GM21529 (cell line): ENCODE measurements at regions not wholly inside any gene's neighbourhood (a gene's known extent, or its start where the extent isn't known, plus 50 kb on each side); places are given as distances from the start of the nearest gene placed in this dataset.
"Not testable (repeated sequence)": the region's sequence is repeated elsewhere in the genome, so short reads cannot be mapped to it uniquely, and the experiment has no call there.

Source experiments
- ATAC-seq: cut with Tn5 transposase; IDR thresholded peaks from one replicate; pipeline ENCODE4 v1.9.1; 2021; ENCODE audit not compliant: unreplicated experiment

DNA sequence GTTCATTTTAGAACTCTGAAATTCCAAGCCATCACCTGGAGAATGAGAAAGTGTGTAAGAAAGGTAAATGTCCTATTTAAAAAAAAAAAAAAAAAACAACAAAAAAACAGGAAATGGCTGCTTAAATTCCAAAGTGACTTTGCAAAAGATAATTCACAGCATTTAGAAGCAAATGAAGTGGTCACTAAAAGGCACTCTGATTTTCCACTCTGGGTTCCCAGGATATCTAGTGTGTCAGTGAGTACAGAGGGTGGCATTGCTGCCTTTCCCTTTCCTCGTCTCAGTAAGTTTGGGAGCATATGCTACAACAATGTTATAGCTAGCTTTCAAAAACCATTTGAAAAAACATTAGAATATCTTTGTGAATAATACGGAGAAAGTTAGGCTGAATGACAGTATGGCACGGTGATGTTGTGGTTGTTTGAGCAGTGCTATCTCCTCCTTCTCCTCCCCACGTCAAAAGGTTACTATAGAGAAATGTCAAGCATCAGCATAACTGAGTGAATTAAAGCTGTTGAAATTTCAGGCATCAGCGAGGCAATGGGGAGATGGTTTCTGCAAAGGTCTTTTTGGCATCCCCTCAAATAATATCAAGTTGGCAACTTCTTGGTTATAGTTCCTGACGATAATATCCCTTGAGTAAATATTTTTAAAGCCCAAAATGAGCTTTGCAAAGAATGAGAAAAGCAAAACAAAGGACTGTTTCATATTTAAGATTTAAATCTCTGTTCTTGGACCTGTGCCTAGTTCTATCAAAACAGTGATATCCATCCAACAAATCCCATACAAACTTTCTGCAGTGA lies 164.5 kb upstream of the E2F7 start:
- ATAC-seq: no peak

DNA sequence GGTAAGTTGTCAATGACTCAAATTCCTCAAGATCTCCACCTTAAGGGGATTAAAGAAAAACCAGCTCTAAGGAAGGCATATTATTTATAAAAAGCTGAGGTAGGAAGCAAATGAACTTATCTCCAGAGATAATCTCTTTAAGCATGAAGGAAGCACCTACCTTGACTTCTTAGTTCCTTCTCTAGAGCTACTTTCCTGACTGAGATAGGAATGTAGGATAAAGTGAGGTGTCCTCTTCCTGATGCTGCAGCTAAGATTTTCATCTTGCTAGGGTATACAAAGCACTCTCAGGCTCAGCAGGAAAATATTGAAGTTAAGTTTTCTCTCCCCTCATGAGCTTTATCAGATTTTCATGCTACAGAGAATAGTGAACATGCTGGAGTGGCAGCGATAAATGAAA lies 163.0 kb upstream of the E2F7 start:
- ATAC-seq: no peak

GRCh38 chr12:77226368-77226767 lies 161.0 kb upstream of the E2F7 start:
- no peak for ATAC-seq

DNA sequence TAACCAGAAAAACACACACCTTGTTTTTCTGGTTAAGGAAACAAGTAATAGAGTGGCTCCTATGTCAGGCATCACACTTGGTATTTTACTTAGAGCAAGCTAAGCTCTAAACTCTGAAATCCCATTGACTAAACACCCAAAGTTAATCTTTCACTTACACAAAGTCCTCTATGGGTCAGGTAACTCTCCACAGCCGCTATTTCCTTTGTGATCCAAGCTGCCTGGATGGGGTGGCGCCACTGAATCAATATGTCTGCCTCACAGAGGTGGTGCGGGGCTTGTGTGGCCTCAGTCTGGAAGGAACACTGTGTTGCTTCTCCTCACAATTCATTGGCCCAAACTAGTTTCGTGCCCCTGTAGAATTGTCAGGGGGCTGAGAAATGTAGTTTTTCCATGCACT lies 160.0 kb upstream of the E2F7 start:
- no peak for ATAC-seq

DNA sequence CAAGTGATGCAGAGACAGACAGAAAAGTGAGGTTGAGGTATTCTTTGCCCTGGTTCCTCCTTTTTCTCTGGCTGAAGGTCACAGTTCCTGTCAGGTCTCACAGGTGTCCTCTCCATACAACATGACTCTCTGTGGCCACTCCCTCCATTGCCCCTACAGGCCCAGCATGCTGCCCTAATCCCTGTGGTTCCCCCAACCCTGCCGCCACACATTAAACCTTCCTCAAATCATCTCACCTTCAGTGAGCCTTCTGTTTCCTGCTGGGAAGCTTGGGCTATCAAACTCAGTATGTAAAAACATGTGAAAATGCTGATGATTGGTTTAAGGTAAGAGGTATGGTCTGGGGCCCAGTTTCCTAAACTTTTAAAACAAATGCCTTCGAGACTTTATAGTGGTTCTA lies 159.0 kb upstream of the E2F7 start:
- ATAC-seq: no peak

DNA sequence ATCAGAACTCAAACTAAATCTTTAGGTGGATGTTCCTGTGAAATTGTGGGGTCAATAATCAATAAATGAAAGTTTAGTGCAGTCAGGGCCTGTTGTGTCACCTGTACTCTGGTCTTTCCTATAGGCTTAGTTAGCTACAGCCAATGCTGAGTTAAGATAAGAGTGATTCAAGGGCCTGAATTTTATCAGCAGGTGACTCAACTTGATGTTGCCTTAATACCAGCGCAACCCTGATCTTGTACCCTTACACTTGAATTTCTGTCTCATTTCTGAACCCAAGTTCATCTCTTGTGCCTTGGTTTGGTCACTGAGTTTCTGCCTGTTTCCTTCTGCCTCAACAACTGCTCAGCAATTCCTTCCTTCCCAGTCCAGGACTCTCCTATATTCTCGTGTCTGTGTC lies 157.0 kb upstream of the E2F7 start:
- no peak for ATAC-seq

- ATAC-seq: no peak
These were observed 155.2 kb upstream of the E2F7 start for GRCh38 chr12:77220586-77220985.

- ATAC-seq: peak; percentile 73
These were observed 152.9 kb upstream of the E2F7 start for GRCh38 chr12:77218278-77218677.

DNA sequence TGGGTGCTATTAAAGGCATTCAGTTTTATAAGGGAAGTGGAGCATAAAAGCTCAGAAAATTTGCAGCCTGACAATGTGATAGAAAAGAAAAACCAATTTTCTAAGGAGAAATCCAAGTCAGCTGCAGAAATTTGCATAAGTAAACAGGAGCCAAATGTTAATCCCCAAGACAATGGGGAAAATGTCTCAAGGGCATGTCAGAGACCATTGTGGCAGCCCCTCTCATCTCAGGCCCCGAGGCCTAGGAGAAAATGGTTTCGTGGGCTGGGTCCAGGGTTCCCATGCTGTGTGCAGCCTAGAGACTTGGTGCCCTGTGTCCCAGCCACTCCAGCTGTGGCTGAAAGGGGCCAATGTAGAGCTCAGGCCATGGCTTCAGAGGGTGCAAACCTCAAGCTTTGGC lies 150.8 kb upstream of the E2F7 start:
- not testable (repeated sequence) for ATAC-seq

- no peak for ATAC-seq
These were observed 148.8 kb upstream of the E2F7 start for GRCh38 chr12:77214136-77214535.

- ATAC-seq: no peak
These were observed 147.9 kb upstream of the E2F7 start for GRCh38 chr12:77213319-77213718.

GRCh38 chr12:77210724-77211123 lies 145.4 kb upstream of the E2F7 start:
- no peak for ATAC-seq

DNA sequence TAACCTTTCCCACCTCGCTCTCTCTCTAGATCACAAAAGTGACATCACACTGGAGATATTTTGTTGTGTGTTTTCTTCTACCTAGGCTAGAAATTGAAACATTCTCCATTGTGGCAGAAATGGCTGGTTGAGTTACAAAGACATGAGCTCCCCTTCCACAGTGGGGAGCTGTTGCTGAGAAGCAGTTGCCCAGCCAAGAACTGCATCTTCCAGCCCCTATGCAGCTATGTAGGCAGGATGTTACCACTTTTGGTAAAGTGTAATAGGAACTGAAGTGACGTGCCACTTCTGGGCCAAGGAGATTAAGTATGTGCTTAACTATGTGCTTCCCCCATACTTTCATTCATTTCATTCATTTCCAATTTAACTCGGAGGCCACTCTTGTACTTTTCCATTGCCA lies 138.7 kb upstream of the E2F7 start:
- no peak for ATAC-seq

DNA sequence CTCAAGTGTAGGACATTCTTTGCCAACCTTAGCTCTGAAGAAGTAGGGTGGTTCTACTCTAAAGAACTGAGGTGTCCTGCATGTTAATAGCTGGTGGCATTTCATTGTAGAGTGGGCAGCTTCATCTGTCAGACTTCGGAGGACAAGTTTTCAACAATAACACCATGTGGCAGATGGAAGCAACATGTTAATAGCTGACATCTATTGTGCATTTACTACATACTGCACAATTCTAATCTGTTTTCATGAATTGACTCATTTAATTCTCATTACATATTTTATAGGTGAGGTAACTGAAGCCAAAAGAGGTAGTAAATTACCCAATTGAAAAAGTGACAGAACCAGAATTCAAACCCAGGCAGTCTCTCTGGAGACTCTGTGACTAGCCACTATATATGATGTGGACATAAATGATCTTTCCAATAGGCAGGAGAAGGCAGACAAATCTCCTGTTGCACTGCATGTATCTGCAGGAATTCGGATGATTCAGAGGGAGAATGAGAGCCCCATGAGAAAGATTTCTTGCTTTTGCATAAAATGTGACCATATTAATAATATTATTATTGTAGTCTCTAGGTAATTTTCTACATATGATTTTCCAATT lies 137.2 kb upstream of the E2F7 start:
- ATAC-seq: no peak

DNA sequence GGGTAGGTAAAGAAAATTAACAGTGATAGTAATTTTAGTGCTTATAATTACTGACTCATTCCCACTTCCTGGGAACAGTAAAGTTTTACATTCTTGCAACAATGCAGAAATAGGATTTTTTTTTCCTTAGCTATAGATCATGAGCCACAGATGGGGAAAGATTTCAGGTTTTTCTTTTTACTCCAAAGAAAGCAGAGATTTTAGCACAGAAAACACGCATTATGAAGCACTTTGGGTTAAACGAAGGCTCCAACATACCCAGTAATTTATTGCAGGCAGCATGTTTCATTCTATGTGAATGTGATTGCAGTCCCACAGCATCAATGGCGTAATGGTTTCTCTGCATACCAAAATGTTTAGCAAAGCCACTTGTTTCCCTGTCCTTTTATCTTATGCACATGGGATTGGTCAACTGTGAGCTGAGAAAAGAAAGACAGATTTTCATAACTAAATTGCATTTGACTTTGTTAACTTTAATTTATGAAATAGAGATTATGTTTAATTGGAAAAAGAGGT lies 124.6 kb upstream of the E2F7 start:
- no peak for ATAC-seq

DNA sequence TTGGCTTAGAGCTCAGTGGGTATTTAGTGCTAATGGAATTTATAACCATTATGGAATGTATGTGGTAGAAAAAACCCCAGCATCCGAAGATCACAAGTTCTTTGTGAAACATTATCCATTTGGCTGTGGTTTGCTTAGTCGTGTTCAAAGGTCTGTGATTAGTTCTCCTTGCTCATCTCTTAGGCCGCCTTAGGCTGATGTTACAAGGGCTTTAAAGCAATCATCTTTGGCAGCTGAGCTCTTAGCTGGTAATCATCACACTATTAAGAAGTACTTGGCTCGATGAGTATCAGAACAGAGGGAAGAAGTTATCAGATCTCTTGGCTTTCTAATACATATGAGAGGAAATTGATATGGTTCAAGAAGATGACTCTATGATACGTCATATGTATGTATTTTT lies 124.1 kb upstream of the E2F7 start:
- ATAC-seq: no peak

DNA sequence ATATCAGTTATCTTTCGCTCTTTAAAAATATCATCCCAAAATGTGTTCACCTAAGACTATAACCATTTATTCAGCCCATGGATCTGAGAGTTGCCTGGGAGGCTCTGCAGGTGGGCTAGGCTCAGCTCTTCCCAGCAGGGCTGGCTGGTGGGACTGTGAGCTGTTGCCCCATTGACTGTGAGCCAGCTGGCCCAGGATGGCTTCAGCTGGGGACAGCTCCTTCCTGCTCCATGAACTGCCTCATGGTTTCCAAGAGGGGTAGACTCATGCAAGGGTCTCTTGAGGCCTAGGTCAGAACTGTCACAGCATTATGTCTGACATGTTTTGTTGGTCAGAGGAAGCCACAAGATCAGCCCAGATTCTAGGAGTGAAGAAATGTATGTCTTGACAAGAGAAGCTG lies 114.1 kb upstream of the E2F7 start:
- ATAC-seq: no peak

DNA sequence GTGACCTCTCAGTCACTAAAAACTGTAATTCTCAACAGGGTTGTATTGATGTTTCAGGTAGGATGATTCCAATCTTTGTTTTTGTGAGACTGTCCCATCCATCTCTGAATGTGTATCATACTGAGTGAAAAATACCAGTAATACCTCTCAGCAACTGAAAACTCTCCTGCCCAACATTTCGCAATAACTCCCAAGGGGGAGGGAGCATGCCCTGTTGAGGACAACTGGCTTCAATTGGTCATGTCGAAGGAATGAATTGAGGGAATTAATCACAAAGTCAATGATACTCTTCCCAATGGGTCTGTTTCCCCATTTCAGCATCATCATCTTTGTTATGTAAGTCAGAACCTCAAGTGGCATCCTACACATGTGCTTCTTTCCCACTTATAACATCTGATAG lies 102.4 kb upstream of the E2F7 start:
- no peak for ATAC-seq

DNA sequence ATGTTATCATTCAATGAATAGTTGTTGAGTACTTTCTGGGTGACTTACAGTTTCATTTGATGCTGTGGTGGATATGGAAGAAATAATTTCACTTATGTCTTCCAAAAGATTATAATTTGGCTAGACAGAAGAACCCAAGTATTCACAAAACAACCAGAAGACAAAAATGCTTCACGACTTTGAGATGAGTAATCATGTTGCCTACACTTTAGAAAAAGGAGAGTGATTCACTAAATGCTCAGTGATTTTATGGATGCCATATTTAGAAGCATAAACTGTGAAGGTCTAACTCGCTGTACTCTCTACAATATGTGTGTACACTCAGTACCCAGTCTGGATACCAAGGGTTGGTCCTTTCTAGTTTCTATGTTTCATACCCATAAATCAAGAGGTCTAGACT lies 101.3 kb upstream of the E2F7 start:
- no peak for ATAC-seq

DNA sequence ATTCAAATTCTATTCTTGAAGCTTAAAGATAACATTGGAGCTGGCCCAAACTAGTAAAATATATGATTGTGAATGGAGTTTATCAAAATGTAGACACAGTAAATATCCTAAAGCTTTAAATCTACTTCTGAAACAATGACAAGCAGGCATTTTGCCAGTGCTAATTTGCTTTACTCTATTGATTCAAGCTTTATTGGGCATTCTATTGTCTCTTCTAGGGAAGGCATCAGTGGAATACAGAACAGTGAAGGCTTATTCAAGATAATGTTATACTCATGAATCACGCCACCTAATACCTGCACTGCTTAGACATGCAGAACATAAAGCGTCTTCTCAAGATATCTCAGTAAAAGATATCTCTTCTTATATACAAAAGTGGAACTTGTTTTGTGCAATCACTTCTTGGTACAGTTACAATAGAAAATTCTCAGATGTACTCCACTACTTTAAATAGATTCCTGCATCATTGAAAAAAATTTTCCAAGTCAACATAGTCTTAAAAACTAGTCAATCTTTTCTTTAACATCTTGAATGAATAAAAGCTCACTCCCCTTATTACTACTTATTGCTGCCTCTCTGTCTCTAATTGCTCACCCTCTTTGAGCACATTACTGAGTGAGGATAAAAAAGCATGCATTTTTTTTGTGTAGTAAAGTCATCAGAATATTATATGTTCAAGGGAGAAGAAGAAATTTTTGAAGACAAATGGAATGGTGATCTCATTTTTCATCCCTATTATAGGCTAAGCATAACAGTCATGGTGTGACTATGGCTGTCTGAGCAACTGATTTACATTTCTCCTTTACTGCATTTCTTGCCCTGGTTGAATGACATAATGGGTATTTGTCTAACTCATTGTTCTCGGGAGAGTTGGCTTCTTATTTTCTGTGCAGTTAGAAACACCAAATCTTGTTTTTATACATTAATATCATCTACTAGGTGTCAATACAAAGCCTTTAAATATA lies 98.0 kb upstream of the E2F7 start:
- no peak for ATAC-seq

DNA sequence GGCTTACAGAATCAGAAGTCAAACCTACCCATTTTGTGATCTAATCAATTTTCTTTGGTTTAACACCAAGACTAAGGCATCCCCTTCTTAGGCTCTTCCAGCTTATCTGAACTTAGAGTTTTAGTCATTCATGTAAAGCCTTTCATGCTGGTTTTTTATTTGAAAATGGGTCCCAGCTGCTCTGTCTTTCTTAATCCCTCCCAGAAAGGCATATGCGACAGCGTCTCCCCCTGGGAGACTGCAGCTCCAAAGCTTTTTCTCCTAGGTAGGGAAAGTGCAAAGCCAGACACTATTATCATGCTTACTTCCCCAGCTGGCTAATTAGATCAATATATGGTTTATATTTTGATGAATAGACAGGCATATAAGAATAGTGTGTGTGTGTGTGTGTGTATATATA lies 96.6 kb upstream of the E2F7 start:
- ATAC-seq: no peak

- ATAC-seq: no peak
These were observed 95.6 kb upstream of the E2F7 start for GRCh38 chr12:77160931-77161330.
